ENCODE measurements at regions not wholly inside any gene's neighbourhood (a gene's known extent, or its start where the extent isn't known, plus 50 kb on each side); places are given as distances from the start of the nearest gene placed in this dataset.

- Histone ChIP-seq H4K20me1 (ENCODE audit: insufficient read depth) (no peaks in the 10 kb centered on the region), H3K9me2 (ENCODE audit: insufficient read depth, low read length) (no peaks in the 10 kb centered on the region), H3K9me3 (ENCODE audit: low read length) (no peaks in the 10 kb centered on the region), H3K27ac (ENCODE audit: low read length) (no peak overlapping the region), H3K4me3 (ENCODE audit: low read length) (no peak overlapping the region), H3K9ac (ENCODE audit: low read length) (no peak overlapping the region), H3K27me3 (ENCODE audit: insufficient read depth, low read depth, low read length) (no peaks in the 10 kb centered on the region), H3K36me3 (ENCODE audit: insufficient read depth, low read length) (no peaks in the 10 kb centered on the region), H3F3A (ENCODE audit: insufficient read depth, low read length, poor library complexity, severe bottlenecking) (no peaks in the 10 kb centered on the region), H2AFZ (ENCODE audit: low read depth, low read length) (no peak overlapping the region), H3K4me2 (ENCODE audit: low read length) (no peak overlapping the region), H3K79me2 (replicated peaks; ENCODE audit: insufficient read depth, low read length) (no peaks in the 10 kb centered on the region)
- no peak for TF ChIP-seq TAF1 (IDR thresholded peaks at IDR 0.05; ENCODE audit: low read depth)
- no peak for TF ChIP-seq SMC3 (conservative IDR thresholded peaks at IDR 0.05; ENCODE audit: poor library complexity)
- no peak for TF ChIP-seq RAD21 (conservative IDR thresholded peaks at IDR 0.05)
- TF ChIP-seq POLR2AphosphoS5 (IDR thresholded peaks at IDR 0.05), result no peak
- TF ChIP-seq EZH2 (IDR thresholded peaks at IDR 0.05; ENCODE audit: borderline replicate concordance, insufficient read depth, low read length, poor library complexity, severe bottlenecking), result no peak
- TF ChIP-seq EP300 (conservative IDR thresholded peaks at IDR 0.05; ENCODE audit: poor library complexity, severe bottlenecking), result no peak
- no peak for TF ChIP-seq REST (IDR thresholded peaks at IDR 0.05; ENCODE audit: borderline replicate concordance)
- TF ChIP-seq MXI1 (conservative IDR thresholded peaks at IDR 0.05; ENCODE audit: poor library complexity, severe bottlenecking), result no peak
- no peak for TF ChIP-seq CTCF (IDR thresholded peaks at IDR 0.05; ENCODE audit: poor library complexity, severe bottlenecking)
These were observed 229.1 kb upstream of the PITX2 start for GRCh38 chr4:110851989-110852388.

- no peak overlapping the region for H2AFZ ChIP-seq (ENCODE audit: low read depth, low read length)
- H3K4me3 ChIP-seq (ENCODE audit: low read length), result no peak overlapping the region
- H3K9me3 ChIP-seq (ENCODE audit: low read length), result no peaks in the 10 kb centered on the region
- no peaks in the 10 kb centered on the region for H3K36me3 ChIP-seq (ENCODE audit: insufficient read depth, low read length)
- no peak overlapping the region for H3K27ac ChIP-seq (ENCODE audit: low read length)
- H3K27me3 ChIP-seq (ENCODE audit: insufficient read depth, low read depth, low read length), result no peaks in the 10 kb centered on the region
- no peak overlapping the region for H3K4me2 ChIP-seq (ENCODE audit: low read length)
- TF ChIP-seq RAD21 (conservative IDR thresholded peaks at IDR 0.05) (no peak), EZH2 (IDR thresholded peaks at IDR 0.05; ENCODE audit: borderline replicate concordance, insufficient read depth, low read length, poor library complexity, severe bottlenecking) (no peak), MXI1 (conservative IDR thresholded peaks at IDR 0.05; ENCODE audit: poor library complexity, severe bottlenecking) (no peak), CTCF (IDR thresholded peaks at IDR 0.05; ENCODE audit: poor library complexity, severe bottlenecking) (no peak), TAF1 (IDR thresholded peaks at IDR 0.05; ENCODE audit: low read depth) (no peak), EP300 (conservative IDR thresholded peaks at IDR 0.05; ENCODE audit: poor library complexity, severe bottlenecking) (no peak), REST (IDR thresholded peaks at IDR 0.05; ENCODE audit: borderline replicate concordance) (no peak), SMC3 (conservative IDR thresholded peaks at IDR 0.05; ENCODE audit: poor library complexity) (no peak), POLR2AphosphoS5 (IDR thresholded peaks at IDR 0.05) (no peak)
- no peaks in the 10 kb centered on the region for H3F3A ChIP-seq (ENCODE audit: insufficient read depth, low read length, poor library complexity, severe bottlenecking)
- H3K79me2 ChIP-seq (replicated peaks; ENCODE audit: insufficient read depth, low read length), result no peaks in the 10 kb centered on the region
- H3K9me2 ChIP-seq (ENCODE audit: insufficient read depth, low read length), result no peaks in the 10 kb centered on the region
- H4K20me1 ChIP-seq (ENCODE audit: insufficient read depth), result no peaks in the 10 kb centered on the region
- H3K9ac ChIP-seq (ENCODE audit: low read length), result no peak overlapping the region
These were observed 229.9 kb upstream of the PITX2 start for GRCh38 chr4:110852793-110853192.
